NCI-H187 (cell line): ENCODE measurements at regions not wholly inside any gene's neighbourhood (a gene's known extent, or its start where the extent isn't known, plus 50 kb on each side); places are given as distances from the start of the nearest gene placed in this dataset.

Experiments used
- DNase-seq, 2 experiments: peaks; one replicate each; lab custom pipeline; 2025; lab: John Stamatoyannopoulos, UW

- DNase-seq = no peak
Measured at GRCh38 chr11:131301306-131301705, 69.1 kb upstream of the NTM start.

GRCh38 chr11:131302836-131303235, 67.6 kb upstream of the NTM start:
- DNase-seq = peak in 1 of 2 experiments; percentile 2

GRCh38 chr11:131303611-131304119, 66.8 kb upstream of the NTM start:
- no peak for DNase-seq

GRCh38 chr11:131305005-131305404, 65.4 kb upstream of the NTM start:
- no peak for DNase-seq

GRCh38 chr11:131307506-131307905, 62.9 kb upstream of the NTM start:
- no peak for DNase-seq

- DNase-seq = no peak
Measured at GRCh38 chr11:131309776-131310175, 60.6 kb upstream of the NTM start.

- peak; percentile 69 to 86 for DNase-seq
Measured at GRCh38 chr11:131311776-131312514, 58.5 kb upstream of the NTM start.
